ENCODE measurements at regions not wholly inside any gene's neighbourhood (a gene's known extent, or its start where the extent isn't known, plus 50 kb on each side); places are given as distances from the start of the nearest gene placed in this dataset.

DNA sequence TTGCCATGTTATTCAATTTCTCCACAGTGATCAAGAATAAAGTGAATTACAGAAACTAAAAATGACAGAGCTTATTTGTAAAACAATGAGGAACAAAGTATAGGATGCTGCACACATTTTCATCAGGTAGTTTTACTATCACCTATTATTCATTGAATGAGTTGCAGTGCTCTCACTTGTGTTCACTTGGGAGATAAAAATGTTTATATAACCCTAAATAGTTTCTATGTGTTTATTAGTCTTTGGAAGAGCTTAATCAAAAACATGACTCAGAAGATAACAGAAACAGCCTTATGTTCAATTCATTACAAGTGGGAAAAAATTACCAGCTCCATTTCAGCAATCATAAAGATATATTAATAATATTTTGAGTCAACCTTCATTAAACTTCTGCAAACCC lies 796.2 kb downstream of the SLITRK1 start:
- TF ChIP-seq POLR2A (IDR thresholded peaks at IDR 0.05) (no peak), POLR2AphosphoS5 (IDR thresholded peaks at IDR 0.05) (no peak), EP300 (IDR thresholded peaks at IDR 0.05) (no peak)
- TF ChIP-seq, protein P1, sequence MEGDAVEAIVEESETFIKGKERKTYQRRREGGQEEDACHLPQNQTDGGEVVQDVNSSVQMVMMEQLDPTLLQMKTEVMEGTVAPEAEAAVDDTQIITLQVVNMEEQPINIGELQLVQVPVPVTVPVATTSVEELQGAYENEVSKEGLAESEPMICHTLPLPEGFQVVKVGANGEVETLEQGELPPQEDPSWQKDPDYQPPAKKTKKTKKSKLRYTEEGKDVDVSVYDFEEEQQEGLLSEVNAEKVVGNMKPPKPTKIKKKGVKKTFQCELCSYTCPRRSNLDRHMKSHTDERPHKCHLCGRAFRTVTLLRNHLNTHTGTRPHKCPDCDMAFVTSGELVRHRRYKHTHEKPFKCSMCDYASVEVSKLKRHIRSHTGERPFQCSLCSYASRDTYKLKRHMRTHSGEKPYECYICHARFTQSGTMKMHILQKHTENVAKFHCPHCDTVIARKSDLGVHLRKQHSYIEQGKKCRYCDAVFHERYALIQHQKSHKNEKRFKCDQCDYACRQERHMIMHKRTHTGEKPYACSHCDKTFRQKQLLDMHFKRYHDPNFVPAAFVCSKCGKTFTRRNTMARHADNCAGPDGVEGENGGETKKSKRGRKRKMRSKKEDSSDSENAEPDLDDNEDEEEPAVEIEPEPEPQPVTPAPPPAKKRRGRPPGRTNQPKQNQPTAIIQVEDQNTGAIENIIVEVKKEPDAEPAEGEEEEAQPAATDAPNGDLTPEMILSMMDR (IDR thresholded peaks at IDR 0.05), result no peak

All from sigmoid colon (tissue), 4 donors.